Karpas-422 (cell line): ENCODE measurements at regions not wholly inside any gene's neighbourhood (a gene's known extent, or its start where the extent isn't known, plus 50 kb on each side); places are given as distances from the start of the nearest gene placed in this dataset.

Experiments
- DNase-seq: peaks from one replicate; pipeline ENCODE4 v3.0.0-alpha.2; 2015
- H2AFZ ChIP-seq: fragments of 200-600 bp; sonication (generic); 2 replicates; pipeline ENCODE4 v1.6.1; 2014; ENCODE audit warnings: antibody characterized with exemption, low read length, mixed read lengths
- H3K27ac ChIP-seq: fragments of 200-600 bp; sonication (generic); 2 replicates; pipeline ENCODE4 v1.5.1; 2014; ENCODE audit warnings: mild to moderate bottlenecking, low read length, moderate library complexity
- H3K27me3 ChIP-seq: fragments of 200-600 bp; sonication (generic); 2 replicates; pipeline ENCODE4 v1.6.1; 2014; ENCODE audit warnings: low read length, mixed read lengths
- H3K36me3 ChIP-seq: fragments of 200-600 bp; sonication (generic); 2 replicates; pipeline ENCODE4 v1.6.1; 2014; ENCODE audit warnings: low read length, mixed read lengths; ENCODE audit not compliant: insufficient read depth
- H3K4me1 ChIP-seq: fragments of 200-600 bp; sonication (generic); 2 replicates; pipeline ENCODE4 v1.6.1; 2014; ENCODE audit warnings: mild to moderate bottlenecking, low read length, mixed read lengths
- H3K4me2 ChIP-seq: fragments of 200-600 bp; sonication (generic); 2 replicates; pipeline ENCODE4 v1.6.1; 2014; ENCODE audit warnings: low read length, low read depth, mild to moderate bottlenecking; ENCODE audit not compliant: poor library complexity, severe bottlenecking
- H3K4me3 ChIP-seq: fragments of 200-600 bp; sonication (generic); 2 replicates; pipeline ENCODE4 v1.5.1; 2014; ENCODE audit warnings: mild to moderate bottlenecking, antibody characterized with exemption, low read length, mixed read lengths
- H3K79me2 ChIP-seq: fragments of 200-600 bp; sonication (generic); 2 replicates; pipeline ENCODE4 v1.6.1; 2014; ENCODE audit warnings: mild to moderate bottlenecking, low read length, mixed read lengths
- H3K9ac ChIP-seq: fragments of 200-600 bp; sonication (generic); 2 replicates; pipeline ENCODE4 v1.6.0; 2014; ENCODE audit warnings: low read length
- H3K9me2 ChIP-seq: fragments of 200-600 bp; sonication (generic), shearing (Covaris generic); replicated peaks from 2 replicates; pipeline ENCODE4 v1.6.0; 2014; ENCODE audit warnings: mild to moderate bottlenecking, low read length, moderate library complexity; ENCODE audit not compliant: insufficient read depth
- H3K9me3 ChIP-seq: fragments of 300-700, 200-600 bp; sonication (generic); 2 replicates; pipeline ENCODE4 v1.6.1; 2014; ENCODE audit warnings: low read length, mixed read lengths
- H4K20me1 ChIP-seq: fragments of 200-600 bp; sonication (generic); 2 replicates; pipeline ENCODE4 v1.6.1; 2014; ENCODE audit warnings: mild to moderate bottlenecking, antibody characterized with exemption, low read length, low read depth; ENCODE audit not compliant: insufficient read depth

DNA sequence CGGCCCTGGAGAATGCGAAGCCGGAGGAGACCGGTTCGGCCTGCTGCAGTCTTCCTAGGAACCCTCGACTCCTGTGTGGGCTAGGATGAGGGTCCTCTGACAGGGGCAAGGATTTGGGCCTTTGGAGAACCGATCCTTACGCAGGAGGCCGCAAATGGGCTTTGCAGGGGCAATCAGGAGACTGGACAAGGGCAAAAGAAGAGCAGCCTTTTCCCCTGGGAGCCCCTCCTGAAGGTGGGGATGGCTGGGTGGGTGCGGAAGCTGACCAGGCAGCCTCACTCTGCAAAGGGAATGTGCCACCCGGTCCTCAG is 111.7 kb downstream of the NAV1 start:
- H3K4me1 ChIP-seq, result peaks cover 8% of the 10 kb centered on the region
- no peaks in the 10 kb centered on the region for H3K9me2 ChIP-seq
- H3K27me3 ChIP-seq, result no peaks in the 10 kb centered on the region
- no peak overlapping the region for H2AFZ ChIP-seq
- H4K20me1 ChIP-seq, result no peaks in the 10 kb centered on the region
- H3K36me3 ChIP-seq, result no peaks in the 10 kb centered on the region
- no peak overlapping the region for H3K9ac ChIP-seq
- no peaks in the 10 kb centered on the region for H3K79me2 ChIP-seq
- H3K27ac ChIP-seq, result no peak overlapping the region
- H3K4me2 ChIP-seq, result no peak overlapping the region
- DNase-seq, result no peak
- H3K9me3 ChIP-seq, result no peaks in the 10 kb centered on the region
- no peak overlapping the region for H3K4me3 ChIP-seq

DNA sequence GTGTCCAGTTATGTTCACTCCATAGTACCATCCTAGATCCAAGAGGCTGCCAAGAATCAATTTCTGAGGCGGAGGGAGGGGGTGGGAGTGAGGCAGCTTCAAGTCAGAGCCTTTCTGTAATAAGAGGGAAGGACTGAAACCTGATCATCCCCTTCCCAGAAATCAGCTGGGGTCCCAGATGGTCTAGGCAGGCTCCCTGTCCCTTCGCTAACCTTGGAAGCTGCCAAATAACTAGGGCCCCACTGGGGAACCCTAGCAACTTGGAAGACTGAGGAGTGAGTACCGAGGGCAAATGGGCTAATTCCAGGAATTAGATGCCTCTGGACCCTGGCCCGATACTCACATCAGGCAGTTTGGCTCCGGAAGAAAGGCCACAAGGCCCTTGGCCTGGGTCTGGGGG is 113.3 kb downstream of the NAV1 start:
- no peaks in the 10 kb centered on the region for H3K79me2 ChIP-seq
- no peaks in the 10 kb centered on the region for H3K27me3 ChIP-seq

DNA sequence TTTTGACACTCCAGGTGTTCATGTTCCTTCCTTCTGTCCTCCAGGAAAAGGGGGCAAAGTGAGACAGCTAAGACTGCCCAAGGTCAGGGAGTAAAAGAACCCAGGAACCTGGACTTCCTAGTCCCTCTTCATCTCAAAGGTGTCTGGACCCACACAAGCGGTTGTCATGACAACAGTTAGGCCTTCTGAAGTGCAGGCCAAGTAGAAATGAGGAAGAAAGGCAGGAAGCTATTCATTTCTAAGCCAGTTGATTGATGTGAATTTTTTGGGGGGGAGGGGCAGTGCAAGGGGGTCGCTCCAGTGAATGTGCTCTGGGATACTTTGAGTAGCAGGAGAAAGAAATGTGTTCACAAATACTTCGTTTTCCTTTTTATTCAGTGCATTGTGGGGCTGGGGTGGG is 114.3 kb downstream of the NAV1 start:
- Histone ChIP-seq H3K9me3 (no peaks in the 10 kb centered on the region), H3K36me3 (no peaks in the 10 kb centered on the region), H3K4me2 (no peak overlapping the region), H4K20me1 (no peaks in the 10 kb centered on the region), H3K4me3 (no peak overlapping the region), H3K27me3 (no peaks in the 10 kb centered on the region), H3K9me2 (no peaks in the 10 kb centered on the region), H2AFZ (no peak overlapping the region), H3K27ac (no peak overlapping the region), H3K9ac (no peak overlapping the region), H3K4me1 (peaks cover 8% of the 10 kb centered on the region), H3K79me2 (no peaks in the 10 kb centered on the region)
- peak; percentile 75 for DNase-seq

More for the DNA sequence above, 113.3 kb downstream of the NAV1 start:
- no peaks in the 10 kb centered on the region for H3K9me3 ChIP-seq
- H3K4me3 ChIP-seq, result no peak overlapping the region
- no peaks in the 10 kb centered on the region for H3K36me3 ChIP-seq
- H3K4me2 ChIP-seq, result no peak overlapping the region
- peaks cover 8% of the 10 kb centered on the region for H3K4me1 ChIP-seq
- DNase-seq, result no peak
- no peak overlapping the region for H2AFZ ChIP-seq
- no peaks in the 10 kb centered on the region for H4K20me1 ChIP-seq
- no peak overlapping the region for H3K27ac ChIP-seq
- no peaks in the 10 kb centered on the region for H3K9me2 ChIP-seq
- H3K9ac ChIP-seq, result no peak overlapping the region

DNA sequence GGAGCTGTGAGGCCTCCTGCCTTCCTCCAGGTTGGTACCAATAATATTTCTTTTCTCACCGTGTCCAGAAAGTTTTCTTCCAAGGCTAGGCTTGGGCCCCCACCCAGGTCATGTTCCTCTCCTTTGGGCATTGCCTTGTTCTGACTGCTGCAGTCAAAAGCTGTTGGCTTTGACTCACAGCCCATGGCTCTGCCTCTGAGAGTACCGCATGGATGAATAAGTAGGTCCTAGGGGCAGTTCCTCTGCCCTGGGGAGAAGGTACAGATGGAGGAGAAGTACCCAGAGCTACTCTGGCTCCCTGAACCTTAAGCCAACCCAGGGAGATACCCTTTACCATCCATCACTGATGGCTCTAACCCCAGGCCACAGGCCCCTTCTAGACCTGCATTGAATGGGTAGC is 115.0 kb downstream of the NAV1 start:
- no peaks in the 10 kb centered on the region for H3K36me3 ChIP-seq
- peaks cover 8% of the 10 kb centered on the region for H3K4me1 ChIP-seq
- no peak for DNase-seq

DNA sequence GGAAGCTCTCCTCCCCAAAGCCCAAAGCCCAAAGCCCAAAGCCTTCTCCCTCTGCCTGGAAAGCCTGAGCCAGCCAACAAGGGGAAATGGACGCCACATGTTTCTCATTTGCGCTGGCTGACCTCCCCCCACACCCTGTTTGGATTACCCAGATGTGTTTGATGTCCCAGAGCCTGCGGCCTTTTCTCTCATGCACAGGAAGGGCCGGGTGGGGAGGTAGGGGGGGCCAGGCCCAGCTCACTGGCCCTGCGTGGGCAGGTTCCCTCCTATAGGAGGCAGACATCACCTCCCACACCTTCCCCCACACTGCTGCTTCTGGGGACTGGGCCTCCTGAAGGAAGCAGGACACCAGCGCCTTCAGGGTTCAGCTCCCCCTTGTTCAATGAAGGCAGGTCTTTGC is 116.3 kb downstream of the NAV1 start:
- DNase-seq, result no peak
- no peaks in the 10 kb centered on the region for H3K79me2 ChIP-seq
- no peak overlapping the region for H3K4me2 ChIP-seq
- H4K20me1 ChIP-seq, result no peaks in the 10 kb centered on the region
- H3K9me3 ChIP-seq, result no peaks in the 10 kb centered on the region
- no peak overlapping the region for H3K27ac ChIP-seq
- peaks cover 12% of the 10 kb centered on the region for H3K4me1 ChIP-seq
- no peaks in the 10 kb centered on the region for H3K36me3 ChIP-seq
- H3K4me3 ChIP-seq, result no peak overlapping the region
- no peak overlapping the region for H2AFZ ChIP-seq
- H3K9ac ChIP-seq, result no peak overlapping the region
- no peaks in the 10 kb centered on the region for H3K9me2 ChIP-seq
- H3K27me3 ChIP-seq, result no peaks in the 10 kb centered on the region

More for the DNA sequence above, 115.0 kb downstream of the NAV1 start:
- Histone ChIP-seq H3K9me3 (no peaks in the 10 kb centered on the region), H3K27me3 (no peaks in the 10 kb centered on the region), H2AFZ (no peak overlapping the region), H3K4me3 (no peak overlapping the region), H3K79me2 (no peaks in the 10 kb centered on the region), H3K27ac (no peak overlapping the region), H3K9ac (no peak overlapping the region), H3K4me2 (no peak overlapping the region), H4K20me1 (no peaks in the 10 kb centered on the region), H3K9me2 (no peaks in the 10 kb centered on the region)

DNA sequence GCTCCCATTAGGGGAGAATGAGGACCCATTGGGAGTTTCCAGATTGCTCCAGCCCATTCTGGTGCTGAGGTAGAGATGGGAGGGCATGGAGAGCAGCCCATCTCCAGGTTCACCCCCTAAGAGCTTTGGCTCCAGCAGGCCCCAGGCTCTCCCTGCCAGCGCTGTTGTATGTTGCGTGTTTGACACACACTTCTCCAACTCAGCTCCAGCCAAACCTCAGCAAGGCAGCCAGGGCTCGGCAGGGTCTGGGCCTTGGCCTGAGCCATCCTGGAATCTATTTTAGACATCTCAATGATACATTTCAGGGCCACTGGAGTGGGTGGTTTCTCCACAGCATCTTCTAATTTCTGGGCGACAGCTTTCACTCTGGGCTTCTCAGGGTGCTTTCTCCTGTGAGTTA is 117.0 kb downstream of the NAV1 start:
- Histone ChIP-seq H3K36me3 (no peaks in the 10 kb centered on the region), H3K9ac (no peak overlapping the region), H3K4me1 (peaks cover 19% of the 10 kb centered on the region), H2AFZ (no peak overlapping the region), H3K4me3 (no peak overlapping the region), H3K27me3 (no peaks in the 10 kb centered on the region), H4K20me1 (no peaks in the 10 kb centered on the region), H3K27ac (no peak overlapping the region), H3K4me2 (no peak overlapping the region), H3K9me2 (no peaks in the 10 kb centered on the region), H3K79me2 (no peaks in the 10 kb centered on the region), H3K9me3 (no peaks in the 10 kb centered on the region)
- no peak for DNase-seq

DNA sequence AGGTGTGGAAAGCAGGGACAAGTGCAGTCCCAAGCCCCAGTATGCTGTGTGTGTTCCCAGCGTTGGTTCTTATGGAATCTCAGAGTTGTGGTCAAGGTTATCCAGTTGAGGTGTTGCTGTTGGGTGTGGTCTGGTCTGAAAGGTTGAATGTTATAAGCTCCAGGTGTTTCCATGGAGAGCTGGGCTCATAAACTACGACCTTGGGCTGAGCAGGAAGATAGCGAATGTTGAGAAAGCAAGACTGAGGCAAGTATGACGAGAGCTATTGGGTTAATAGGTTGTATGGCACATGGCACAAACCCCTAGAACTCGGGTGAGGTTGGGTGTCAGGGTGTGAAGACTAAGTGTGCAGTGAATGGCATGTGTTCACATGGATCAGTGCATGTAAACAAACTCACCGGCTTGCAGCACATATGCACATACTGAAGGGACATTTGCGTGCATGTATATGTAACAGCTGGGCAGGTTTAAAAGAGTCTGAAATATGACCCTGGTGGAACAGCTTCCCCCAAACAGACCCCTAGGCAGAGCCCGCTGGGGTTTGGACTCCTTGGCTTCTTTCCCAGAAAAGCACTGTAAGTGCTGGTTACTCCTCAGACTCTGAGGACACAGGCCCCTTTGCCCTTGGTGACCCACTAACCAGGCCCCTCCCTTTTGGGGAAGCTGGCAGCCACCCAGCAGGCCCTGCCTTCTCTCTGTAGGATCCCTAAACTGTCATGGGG is 117.5 kb downstream of the NAV1 start:
- peaks cover 25% of the 10 kb centered on the region for H3K4me1 ChIP-seq
- no peaks in the 10 kb centered on the region for H3K79me2 ChIP-seq
- H4K20me1 ChIP-seq, result no peaks in the 10 kb centered on the region
- no peak overlapping the region for H3K27ac ChIP-seq
- no peaks in the 10 kb centered on the region for H3K9me3 ChIP-seq
- no peaks in the 10 kb centered on the region for H3K27me3 ChIP-seq
- DNase-seq, result no peak
- H3K9me2 ChIP-seq, result no peaks in the 10 kb centered on the region
- H3K4me3 ChIP-seq, result no peak overlapping the region
- H3K9ac ChIP-seq, result no peak overlapping the region
- no peak overlapping the region for H2AFZ ChIP-seq
- H3K36me3 ChIP-seq, result no peaks in the 10 kb centered on the region
- H3K4me2 ChIP-seq, result no peak overlapping the region

DNA sequence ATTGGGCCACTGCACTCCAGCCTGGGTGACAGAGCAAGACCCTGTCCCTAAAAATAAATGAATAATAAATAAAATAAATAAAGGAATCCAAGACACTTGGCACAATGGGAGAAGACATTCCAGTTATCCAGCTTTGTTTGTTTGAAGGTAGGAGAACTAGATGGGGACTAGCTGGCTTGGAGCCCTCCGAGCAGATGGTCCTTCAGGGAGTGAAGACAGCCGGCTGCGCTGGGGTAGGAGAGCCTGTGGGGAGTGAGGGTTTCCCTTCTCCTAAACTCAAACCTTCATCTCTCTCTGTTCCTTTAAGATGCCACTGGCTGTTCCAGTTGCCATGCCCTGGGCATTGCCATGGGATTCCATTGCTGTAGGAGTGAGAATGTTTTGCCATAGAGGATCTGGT is 120.6 kb downstream of the NAV1 start:
- Histone ChIP-seq H3K4me1 (peaks cover 25% of the 10 kb centered on the region), H4K20me1 (no peaks in the 10 kb centered on the region), H3K9ac (no peak overlapping the region), H2AFZ (no peak overlapping the region), H3K4me2 (no peak overlapping the region), H3K9me3 (no peaks in the 10 kb centered on the region), H3K27ac (no peak overlapping the region), H3K27me3 (no peaks in the 10 kb centered on the region), H3K79me2 (no peaks in the 10 kb centered on the region), H3K36me3 (no peaks in the 10 kb centered on the region), H3K4me3 (no peak overlapping the region), H3K9me2 (no peaks in the 10 kb centered on the region)
- DNase-seq, result no peak
